Activated naive CD4-positive, alpha-beta T cell (primary cell): ENCODE measurements at regions not wholly inside any gene's neighbourhood (a gene's known extent, or its start where the extent isn't known, plus 50 kb on each side); places are given as distances from the start of the nearest gene placed in this dataset.
"Not testable (repeated sequence)": the region's sequence is repeated elsewhere in the genome, so short reads cannot be mapped to it uniquely, and the experiment has no call there.

Source experiments
- DNase-seq, 4 experiments: peaks; one replicate each; lab custom pipeline; 2025; lab: John Stamatoyannopoulos, UW

DNA sequence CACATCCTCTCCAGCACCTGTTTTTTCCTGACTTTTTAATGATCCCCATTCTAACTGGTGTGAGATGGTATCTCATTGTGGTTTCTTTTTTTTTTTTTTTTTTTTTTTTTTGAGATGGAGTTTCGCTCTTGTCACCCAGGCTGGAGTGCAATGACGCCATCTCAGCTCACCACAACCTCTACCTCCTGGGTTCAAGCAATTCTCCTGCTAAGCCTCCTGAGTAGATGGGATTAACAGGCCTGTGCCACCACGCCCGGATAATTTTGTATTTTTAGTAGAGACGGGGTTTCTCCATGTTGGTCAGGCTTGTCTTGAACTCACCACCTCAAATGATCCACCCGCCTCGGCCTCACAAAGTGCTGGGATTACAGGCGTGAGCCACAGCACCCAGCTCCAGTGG lies 184.7 kb downstream of the C9orf152 start:
- DNase-seq: not testable (repeated sequence)

DNA sequence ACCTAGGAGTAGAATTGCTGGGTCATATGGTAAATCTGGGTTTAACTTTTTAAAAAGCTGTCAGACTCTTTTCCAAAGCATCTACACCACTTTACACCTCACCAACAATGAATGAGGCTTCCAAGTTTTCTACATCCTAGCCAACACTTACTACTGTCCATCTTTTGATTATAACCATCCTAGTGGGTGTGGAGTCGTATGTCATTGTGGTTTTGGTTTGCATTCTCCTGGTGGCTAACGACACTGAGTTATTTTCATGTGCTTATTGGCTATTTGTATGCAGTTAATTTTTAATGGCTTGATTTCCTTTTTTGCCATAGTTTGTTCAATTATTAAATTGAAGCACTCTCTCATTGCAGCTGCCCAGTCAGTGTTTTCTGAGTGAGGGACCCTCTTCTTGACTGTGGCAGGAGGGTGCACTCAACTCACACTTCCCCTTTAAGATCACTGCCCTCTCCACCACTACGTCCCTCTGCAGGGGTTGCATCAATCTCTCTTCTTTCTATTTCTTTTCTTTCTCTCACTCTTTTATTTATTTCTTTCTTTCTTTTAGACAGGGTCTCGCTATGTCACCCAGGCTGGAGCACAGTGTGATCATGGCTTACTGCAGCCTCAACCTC lies 182.3 kb downstream of the C9orf152 start:
- DNase-seq: no peak

DNA sequence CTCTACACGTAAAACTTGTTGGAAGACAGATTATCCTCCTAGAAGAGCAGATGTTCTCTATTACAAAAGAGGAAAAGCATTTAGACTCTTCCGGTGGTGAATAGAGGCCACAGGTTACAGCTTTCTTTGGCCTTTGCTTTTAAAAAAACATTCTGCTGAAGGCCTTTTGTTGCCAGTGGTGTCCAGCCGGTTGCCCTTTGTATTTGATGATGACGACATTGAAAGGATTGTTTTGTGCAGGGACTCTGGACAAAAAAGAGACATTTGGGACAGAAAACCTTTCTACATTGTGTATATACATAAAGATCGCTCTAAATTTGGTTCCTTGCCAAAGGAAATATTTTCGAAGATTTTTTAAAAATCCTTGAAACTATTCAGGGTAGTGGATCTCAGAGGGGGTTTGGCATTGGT lies 180.3 kb downstream of the C9orf152 start:
- DNase-seq: no peak

DNA sequence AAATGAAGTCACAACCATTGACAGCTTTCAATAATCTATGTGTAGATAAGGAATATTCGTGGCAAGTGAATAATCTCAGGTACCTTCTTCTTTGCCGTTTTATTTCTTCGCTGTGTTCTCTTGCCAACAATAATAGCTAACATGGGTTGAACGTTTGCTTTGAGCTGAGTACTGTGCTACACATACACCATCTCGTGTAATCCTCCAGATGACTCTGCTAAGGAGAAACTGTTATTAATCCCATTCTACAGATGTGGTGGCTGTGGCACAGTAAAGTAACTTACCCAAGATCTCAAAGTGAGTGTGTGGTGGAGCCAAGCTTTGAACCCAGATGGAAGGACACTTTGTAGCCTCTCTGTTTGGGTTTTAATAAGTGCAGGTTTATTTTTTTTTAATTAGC lies 179.7 kb downstream of the C9orf152 start:
- DNase-seq: no peak

DNA sequence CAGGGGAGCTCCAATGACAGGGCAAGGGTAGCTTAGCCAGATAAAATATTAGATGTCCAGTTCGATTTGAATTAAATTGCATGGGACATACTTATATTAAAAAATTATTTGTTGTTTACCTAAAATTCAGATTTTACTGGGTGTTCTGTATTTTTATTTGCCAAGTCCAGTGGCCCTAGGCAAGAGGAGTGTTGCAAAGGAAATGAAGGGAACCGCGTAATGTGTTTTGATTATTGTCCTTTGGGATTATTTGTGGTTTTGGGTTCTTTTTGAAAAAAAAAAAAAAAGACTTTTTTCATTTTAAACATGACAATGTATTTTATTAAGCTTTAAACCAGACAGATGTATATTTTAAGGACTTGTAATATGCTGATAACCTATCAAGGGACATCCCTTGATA lies 179.3 kb downstream of the C9orf152 start:
- no peak for DNase-seq

DNA sequence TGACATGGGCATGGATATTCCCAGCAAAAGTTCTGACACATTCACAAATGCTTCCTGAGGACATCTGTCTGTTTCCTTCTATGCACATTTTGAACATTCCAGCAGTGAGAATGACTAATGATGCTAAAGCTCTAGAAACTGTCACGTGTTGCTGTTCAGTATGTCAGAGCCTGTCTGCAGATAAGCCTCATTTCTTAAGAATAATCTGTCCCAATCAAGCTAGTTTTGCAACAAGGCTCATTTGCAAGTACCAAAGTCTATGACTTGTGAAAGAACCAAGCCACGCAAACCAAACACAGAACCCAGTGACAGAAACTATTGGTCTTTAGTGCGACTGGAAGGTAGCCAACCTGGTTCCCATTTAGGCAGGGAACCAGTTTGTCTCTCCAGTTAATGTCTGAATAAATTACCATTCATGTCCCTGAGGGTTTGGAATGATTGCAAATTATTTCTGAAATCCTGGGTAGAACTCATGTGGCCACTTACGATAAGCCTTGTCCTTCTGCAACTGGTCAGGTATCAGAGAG lies 178.5 kb downstream of the C9orf152 start:
- DNase-seq: no peak

DNA sequence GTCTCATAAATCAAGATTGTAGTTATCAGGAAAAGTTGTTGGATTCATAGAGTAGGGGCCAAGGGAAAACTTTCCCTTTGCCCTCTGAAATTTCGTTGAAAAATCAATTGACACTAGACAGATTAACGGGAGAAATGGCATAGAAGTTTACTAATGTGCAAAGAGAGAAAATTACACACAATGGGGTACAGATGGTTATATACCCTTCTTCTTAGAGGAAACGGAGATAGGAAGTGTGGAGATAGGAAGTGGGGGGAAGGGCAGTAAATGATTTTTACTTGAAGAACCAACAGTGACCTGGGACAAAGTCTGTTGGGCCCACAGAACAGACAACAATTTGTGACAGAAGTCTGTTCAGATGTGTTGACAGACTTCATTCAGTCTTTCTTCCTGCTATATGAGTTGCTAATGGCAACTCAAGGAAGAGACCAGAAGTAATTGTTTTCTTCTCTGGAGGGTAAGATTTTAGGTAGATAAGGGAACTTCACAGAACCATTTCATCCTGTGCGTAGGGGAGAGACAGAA lies 177.9 kb downstream of the C9orf152 start:
- no peak for DNase-seq

DNA sequence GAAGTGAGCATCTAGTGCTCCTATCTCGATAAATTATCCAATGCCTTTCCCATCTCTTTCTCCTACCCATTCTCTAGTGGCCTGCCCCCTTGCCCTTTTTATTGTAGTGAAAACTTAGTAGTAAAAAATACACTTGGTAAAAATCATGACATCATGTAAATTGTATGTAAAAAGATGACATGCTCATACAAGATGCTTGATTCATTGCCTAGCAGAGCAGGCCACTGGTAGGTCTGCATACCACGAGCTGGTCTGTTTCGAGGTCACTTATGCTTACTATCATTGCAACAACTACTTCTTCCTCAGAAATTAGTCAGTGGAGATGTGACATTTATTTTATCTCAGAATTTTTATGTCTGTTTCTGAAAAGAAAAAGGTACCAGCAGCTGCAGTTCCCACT lies 177.3 kb downstream of the C9orf152 start:
- no peak for DNase-seq

DNA sequence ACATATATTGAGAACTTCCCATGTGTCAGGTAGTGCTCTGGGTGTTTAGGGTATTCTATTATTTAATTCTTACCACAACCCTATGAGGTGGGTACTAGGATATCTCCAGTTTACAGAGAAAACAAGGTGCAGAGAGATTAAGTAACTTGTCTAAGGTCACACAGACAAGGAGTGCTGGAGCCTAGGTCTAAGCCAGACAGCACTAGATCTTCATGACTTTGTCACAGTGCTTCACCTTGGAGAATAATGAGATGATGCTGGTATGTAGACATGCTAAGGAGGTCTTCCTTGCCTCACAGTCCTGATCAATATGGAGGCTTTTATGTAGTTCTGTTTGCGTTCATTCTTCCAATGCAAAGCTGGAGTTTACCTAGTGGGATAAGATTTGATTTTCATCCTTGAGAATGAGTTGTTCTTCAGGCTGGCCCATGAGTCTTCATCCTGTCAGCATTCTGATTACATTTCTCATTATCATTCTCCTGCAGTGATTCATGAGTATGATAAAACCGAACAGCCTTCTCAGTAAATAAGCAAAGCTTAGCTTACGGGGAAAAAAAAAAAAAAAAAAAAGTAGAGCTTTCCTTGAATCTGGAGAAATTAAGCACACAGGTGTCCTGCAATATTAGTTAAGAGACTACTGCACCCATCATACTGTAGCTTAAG lies 176.3 kb downstream of the C9orf152 start:
- no peak for DNase-seq

DNA sequence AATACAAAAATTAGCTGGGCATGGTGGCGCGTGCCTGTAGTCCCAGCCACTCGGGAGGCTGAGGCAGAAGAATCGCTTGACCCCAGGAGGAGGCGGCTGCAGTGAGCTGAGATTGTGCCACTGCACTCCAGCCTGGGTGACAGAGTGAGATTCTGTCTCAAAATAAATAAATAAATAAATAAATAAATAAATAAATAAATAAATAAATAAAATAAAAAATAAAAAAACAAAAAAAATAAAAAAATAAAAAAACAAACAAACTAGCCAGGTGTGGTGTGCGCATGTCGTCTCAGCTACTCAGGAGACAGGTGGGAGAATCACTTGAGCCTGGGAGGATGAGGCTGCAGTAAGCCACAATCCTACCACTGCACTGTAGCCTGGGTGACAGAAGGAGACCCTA lies 175.4 kb downstream of the C9orf152 start:
- DNase-seq: not testable (repeated sequence)

DNA sequence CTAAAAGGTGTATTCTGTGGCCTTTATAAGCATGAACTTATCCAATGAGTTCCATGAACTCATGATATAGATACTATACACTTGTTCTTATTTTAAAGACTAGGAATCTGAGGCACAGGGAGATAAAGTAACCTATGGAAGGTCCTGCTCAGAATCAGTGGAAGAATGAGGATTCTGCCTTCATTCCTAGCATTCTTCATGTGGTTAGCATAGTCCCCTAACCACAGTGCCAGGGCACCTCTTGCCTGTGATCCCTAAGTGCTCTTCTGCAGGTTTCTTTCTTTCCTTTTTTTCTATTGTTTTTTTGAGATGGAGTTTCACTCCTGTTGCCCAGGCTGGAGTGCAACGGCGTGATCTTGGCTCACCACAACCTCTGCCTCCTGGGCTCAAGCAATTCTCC lies 174.1 kb downstream of the C9orf152 start:
- no peak for DNase-seq

DNA sequence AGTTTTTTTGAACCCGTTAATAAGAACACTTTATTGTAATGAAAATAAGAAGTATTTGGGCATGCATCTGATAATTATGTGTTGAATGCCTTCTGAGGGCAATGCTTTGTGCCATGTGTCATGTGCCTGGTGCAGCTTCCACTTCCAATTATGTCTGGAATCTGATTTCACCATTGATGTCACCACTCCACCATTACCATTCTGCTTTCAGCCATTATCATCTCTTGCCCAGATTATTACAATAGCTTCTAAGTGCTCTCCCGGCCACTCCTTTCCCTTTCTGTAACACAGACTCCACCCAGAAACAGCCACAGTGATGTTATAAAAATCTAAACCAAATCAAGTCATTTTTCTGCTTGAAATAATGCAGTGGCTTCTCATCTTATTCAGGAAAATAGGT lies 171.7 kb downstream of the C9orf152 start:
- DNase-seq: no peak

DNA sequence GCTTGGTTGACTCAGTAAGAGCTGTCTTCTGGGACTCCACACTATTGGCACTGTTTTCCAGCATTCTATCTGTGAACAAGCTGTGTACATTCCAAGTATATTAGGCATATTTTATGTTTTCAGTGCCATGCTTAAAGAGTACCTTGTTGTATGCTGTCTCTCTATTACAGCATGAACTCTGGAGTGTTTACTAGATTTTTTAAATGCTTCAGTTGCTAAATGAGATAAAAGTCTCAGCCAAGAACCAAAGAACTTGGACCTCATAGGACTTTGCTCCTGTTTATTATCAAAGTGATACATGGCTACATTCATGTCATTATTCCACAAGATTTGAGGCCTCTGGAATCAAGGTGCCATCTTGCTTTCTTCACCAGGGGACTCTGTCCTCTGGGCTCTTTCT lies 167.2 kb downstream of the C9orf152 start:
- DNase-seq: no peak

DNA sequence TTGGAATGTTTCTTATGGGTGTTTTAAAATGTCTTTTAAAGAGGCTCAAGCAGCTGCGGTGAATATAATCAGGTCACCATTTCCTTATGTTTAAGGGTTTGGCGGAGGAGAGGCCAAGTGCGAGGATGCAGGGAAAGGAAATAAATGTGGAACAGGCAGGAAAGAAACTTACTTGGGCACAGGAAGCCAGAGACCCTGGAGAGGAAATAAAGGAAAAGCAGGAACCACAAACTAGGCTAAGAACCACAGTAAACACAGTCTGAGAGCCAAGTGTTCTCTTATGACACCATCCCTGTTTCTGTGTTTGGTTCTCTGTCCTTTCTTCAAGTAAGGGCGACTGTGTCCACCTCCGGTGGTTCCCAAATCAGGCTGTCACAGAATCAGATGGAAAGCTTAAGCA lies 166.5 kb downstream of the C9orf152 start:
- no peak for DNase-seq

DNA sequence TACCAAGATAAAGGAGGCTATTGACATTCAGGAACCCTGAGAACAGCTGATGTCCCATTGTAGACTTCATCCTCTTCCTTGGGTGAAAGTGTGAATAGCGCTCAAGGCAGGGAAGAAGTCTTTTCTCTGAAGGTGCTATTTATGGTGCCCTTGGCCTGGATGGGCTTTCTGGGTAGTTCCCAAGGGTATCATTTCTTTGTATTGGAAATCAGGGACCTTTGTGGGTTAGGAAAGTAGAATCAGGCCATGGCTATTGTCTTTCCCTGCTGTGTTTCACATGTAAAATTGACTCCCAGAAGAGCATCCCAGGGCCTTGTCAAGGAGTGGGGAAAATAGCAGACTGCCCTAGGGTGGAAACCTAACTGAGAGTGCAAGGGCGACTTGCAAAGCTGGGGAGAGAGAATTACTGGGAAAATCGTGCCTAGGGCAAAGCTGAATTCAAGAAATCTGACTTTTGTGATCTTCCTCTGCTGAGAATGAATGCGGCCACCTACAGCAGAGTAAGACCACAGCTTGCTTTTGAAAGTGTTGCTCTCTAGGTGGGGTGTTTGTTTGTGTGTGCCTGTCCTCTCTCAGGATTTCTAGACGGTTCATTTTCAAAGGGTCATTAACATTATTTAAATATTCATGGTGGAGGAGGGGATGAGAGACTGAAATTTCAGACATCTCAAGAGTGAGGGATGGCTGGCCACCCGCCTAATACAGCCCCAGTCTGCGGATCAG lies 160.6 kb downstream of the C9orf152 start:
- no peak for DNase-seq

DNA sequence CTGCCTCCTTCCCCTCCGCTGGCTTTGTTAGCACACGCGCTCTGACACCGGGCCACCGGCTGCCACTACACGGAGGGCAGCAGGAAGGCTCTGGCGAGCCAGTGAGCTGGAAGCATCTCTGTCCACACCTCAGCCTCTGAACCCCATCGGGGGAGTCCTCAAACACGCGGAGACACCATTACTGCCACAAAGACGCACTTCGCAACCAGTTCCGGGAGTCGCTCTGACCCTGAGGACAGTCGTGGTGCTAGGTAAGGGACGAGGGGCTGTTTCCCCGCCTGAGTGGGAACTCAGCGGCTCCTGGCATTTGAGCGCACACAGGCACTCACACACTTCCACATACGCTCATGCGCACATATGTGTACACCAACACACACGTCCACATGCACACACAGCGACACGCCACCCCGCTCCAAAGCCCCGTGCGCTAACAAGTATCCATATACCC lies 160.0 kb downstream of the C9orf152 start:
- peak in 1 of 4 experiments; percentile 18 for DNase-seq

DNA sequence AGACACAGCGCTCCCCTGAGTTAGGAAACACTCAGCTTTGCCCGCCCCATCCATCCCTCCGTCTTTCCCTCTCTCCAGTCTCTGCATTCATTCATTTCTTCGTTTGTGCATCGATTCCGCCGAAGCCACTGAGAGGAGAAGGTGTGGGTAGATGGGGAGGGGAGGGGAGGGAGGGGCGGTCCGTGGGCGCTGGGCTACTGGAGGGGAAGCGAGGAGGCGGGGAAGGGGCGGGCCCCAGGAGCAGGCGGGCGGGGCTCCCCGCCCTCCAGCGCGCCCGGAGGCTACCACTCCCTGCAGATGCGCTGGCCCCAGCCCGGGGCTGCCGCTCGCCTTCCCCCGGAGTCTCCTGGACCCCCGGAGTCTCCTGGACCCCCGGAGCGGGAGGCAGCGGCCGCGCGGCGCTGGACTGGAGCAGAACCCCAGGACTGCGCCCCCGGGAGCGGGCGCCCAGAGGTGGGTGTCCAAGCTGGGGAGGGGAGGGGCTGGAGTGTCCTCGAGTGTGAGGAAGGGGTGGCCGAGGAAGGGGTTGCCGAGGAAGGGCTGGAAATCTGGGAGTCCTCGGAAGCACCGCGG lies 159.5 kb downstream of the C9orf152 start:
- peak; percentile 13 to 66 (median 42) for DNase-seq

DNA sequence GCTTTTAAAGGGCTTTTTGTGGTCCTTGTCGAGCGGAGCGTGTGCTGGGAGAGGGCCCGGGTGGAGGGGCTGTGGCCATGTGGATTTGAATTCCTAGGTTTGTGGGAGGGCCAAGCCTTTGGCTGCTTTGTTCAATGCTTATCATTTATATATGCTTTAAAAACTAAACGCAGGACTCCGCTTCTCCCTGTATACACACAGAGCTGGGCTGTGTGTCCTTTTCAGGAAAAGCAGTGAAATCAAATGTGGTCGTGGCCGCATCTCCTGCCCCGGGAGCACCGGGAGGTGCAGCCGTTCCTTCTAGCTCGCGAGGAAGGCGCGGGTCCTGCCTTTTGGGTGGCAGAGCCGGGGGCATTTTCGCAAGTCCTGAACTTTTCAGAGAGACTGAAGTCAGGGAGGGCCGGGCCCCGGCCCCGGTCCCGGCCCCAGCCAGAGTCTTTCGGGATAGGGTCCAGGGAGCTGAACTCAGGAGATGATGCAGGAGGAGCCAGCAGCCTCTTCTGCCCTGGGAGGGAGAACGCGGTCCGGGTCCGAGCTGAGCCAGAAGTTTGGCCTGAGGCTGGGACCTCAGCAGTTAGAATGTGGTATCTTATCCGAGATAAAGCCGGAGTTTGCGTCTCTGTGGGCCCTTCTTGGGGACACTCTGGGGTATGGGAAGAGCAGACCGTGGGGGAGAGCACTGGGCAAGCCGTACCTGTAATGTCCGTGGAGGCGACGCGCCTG lies 158.8 kb downstream of the C9orf152 start:
- no peak for DNase-seq

DNA sequence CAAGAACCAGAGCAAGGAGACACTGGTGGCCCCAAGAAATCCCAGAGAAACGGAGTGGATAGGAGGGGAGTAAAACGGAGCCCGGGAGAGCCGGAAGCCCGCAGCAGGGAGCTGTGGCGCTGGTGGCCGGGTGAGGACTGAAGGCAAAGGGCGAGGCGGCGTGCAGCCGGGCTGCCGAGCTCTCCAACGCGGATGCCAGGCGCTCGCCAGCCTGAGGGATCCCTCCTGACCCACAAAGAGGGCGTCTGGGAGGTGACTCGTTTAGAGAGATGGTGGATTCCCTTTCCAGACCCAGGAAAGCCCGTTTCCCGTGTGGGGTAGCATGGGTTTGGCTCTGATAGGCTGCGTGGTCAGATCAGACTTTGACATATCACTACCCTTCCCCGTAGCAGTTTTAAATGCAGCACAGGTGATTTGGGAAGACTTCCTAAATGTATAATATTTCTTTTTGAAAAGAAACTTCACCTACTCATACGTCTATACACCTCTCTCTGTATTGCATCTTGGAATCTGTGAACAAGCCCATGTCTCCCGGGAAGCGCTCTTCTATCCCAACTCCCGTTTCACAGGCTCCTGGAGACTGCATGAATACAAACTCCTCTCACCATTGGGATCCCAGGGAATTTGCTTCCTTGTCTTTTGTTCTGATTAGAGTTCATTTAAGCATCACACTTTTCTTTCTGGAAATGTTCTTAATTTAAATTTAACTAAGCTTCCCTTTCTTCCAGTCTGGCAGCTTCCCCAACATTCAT lies 158.1 kb downstream of the C9orf152 start:
- peak in 1 of 4 experiments; percentile 2 for DNase-seq

DNA sequence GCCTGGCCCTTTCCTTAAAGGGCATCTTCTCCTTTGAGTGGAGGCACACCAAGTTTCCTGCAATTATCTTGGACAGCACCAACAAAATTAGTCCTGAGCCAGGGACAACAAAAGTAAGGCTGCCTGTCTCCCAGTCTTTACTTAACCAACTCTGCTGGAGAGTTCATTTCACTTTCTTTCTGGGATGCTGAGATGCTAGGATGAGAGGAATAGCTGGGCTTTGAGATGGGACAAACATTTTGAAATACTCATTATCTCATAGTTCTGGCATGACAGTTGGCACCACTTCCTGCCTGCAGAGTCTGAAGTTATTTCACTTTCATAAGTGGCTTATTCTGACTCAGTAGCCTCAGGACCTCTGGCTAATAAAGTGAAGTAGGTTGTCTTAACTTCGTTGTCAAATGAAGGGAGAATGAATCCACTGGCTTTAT lies 157.0 kb downstream of the C9orf152 start:
- no peak for DNase-seq

DNA sequence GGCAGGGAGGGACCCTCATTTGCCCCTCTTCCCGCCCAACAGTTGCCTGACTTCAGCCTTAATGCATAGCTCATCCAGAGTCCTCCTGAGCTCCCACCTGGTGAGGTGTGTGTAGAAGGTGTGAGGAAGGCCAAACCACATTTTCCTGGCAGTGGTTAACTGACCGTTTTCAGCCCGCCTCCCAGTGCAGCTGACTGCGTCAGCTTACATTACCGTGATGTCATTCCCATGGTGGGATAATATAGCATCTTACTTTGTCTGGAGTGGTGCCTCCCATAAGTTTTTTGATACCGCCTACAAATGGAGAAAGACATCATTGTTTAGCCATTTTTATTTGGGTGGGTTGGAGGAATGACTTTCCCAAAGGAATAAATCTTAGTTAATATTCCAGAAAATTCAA lies 151.9 kb downstream of the C9orf152 start:
- DNase-seq: no peak
